Panc1 (cell line): ENCODE measurements at regions not wholly inside any gene's neighbourhood (a gene's known extent, or its start where the extent isn't known, plus 50 kb on each side); places are given as distances from the start of the nearest gene placed in this dataset.

Experiments
- ATAC-seq: fragments of 200-7000 bp; cut with Tn5 transposase; 2 replicates; pipeline ENCODE4 v1.9.1; 2020; ENCODE audit warnings: mild to moderate bottlenecking, moderate library complexity
- BruUV-seq: library from RNA; stranded (reverse); fragments of 400-500 nt; replicated peaks from 2 replicates; lab custom pipeline; 2021; lab: Mats Ljungman, UMichigan
- CTCF ChIA-PET: fragments of 300-600 bp; sonication (Branson Sonifier 250); formaldehyde crosslinking; loops from one replicate; lab custom pipeline; 2022; ENCODE audit warnings: antibody characterized with exemption; lab: Charles Lee
- POLR2A ChIA-PET: fragments of 300-600 bp; sonication (Branson Sonifier 250); formaldehyde crosslinking; loops from one replicate; lab custom pipeline; 2022; ENCODE audit warnings: antibody characterized with exemption; lab: Charles Lee
- DNase-seq: peaks from one replicate; pipeline ENCODE4 v3.0.0-alpha.2; 2010; ENCODE audit warnings: low read depth, low spot score
- H3K27ac ChIP-seq: 2 replicates; pipeline ENCODE4 v1.5.1; 2011; ENCODE audit warnings: mild to moderate bottlenecking, low read length, inconsistent platforms
- H3K27me3 ChIP-seq: fragments of 200-500 bp; sonication (Bioruptor generic); 2 replicates; pipeline ENCODE4 v1.6.0; 2014; ENCODE audit warnings: low read length, inconsistent platforms; ENCODE audit not compliant: control insufficient read depth, insufficient read depth
- H3K36me3 ChIP-seq: fragments of 200-500 bp; sonication (Bioruptor generic); 2 replicates; pipeline ENCODE4 v1.5.1; 2014; ENCODE audit warnings: inconsistent platforms, mild to moderate bottlenecking, low read length, moderate library complexity; ENCODE audit not compliant: control insufficient read depth, insufficient read depth
- H3K4me1 ChIP-seq: 2 replicates; pipeline ENCODE4 v1.5.1; 2011; ENCODE audit warnings: inconsistent platforms, mild to moderate bottlenecking, low read length, moderate library complexity; ENCODE audit not compliant: control insufficient read depth, insufficient read depth
- H3K4me3 ChIP-seq, 2 experiments: 2 replicates each; pipeline ENCODE4 v1.5.1; 2011 to 2012; ENCODE audit warnings: low read depth in 2 of 2, low read length in 2 of 2, mild to moderate bottlenecking in 2 of 2, inconsistent platforms in 1 of 2, moderate library complexity in 1 of 2
- H3K9me3 ChIP-seq: fragments of 200-500 bp; sonication (Bioruptor generic); 2 replicates; pipeline ENCODE4 v1.5.1; 2014; ENCODE audit warnings: low read depth, mild to moderate bottlenecking, inconsistent platforms, low read length, moderate library complexity; ENCODE audit not compliant: control insufficient read depth, insufficient read depth
- CTCF ChIP-seq: fragments of 450-650 bp; IDR thresholded peaks from 2 replicates; pipeline ENCODE4 v1.5.1; 2017; ENCODE audit warnings: mild to moderate bottlenecking
- POLR2AphosphoS5 ChIP-seq: IDR thresholded peaks from 2 replicates; pipeline ENCODE4 v1.6.1; 2012; ENCODE audit warnings: mild to moderate bottlenecking, low read depth, low read length, moderate library complexity
- SIN3A ChIP-seq: IDR thresholded peaks from 2 replicates; pipeline ENCODE4 v1.6.1; 2012; ENCODE audit warnings: low read depth, mild to moderate bottlenecking, low read length, moderate library complexity, borderline replicate concordance; ENCODE audit not compliant: insufficient read depth
- TCF7L2 ChIP-seq: IDR thresholded peaks from 2 replicates; pipeline ENCODE4 v1.6.1; 2011; ENCODE audit warnings: mild to moderate bottlenecking, low read depth, low read length, inconsistent platforms
- in situ Hi-C: cut with HindIII; loops from 2 replicates; pipeline ENCODE4 v1.10.0; 2016; ENCODE audit warnings: low sequenced_read_pairs, low pct_unique_long_range_greater_than_20kb
- intact Hi-C: fragments of 100-400 bp; cut with micrococcal nuclease; formaldehyde crosslinking; loops from one replicate; pipeline ENCODE4 v1.10.0; 2022; ENCODE audit not compliant: unreplicated experiment
- TF ChIP-seq, protein P1 (sequence below), 2 experiments: IDR thresholded peaks; 2 replicates each; pipeline ENCODE4 v1.6.1; 2011 to 2012; ENCODE audit warnings: low read depth in 2 of 2, control low read depth in 1 of 2, low read length in 1 of 2, mild to moderate bottlenecking in 1 of 2, moderate library complexity in 1 of 2; ENCODE audit not compliant: insufficient read depth in 1 of 2

DNA sequence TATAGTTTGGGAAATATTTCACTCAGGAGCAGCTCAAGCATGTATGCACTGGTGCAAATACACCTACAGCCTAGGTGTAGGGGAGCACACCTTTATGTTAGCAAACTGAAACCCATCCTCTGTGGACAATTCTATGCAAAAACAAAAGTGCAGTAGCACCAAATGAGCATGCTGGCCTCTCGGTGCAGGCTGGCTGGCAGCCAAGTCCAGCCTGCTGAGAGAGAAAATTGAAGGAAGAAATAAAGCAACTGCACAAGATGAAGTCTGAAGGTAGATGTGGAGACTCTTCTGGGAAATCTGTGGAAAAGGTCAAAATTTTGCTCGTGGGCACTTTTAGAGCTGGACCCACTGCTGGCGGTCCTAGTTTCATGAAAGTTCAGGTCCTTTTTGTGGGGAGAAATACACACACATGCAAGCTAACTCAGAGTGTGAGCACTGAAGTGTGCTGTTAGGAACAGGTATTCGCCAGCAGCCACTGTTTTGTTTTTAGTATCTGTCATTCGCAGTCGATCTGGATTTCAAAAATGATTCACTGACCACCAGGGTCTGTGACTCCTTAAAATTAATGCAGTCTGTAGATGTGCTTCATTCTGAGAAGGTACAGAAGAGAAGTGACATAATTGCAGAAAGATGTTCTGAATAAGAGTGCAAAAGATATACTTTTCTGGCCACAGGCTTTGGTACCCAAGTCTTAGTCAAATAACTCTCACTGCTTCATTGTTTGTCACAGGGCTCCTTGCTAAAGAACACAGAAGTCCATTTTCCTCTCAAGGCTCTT, 281.7 kb downstream of the PARP8 start:
- Histone ChIP-seq H3K27me3 (peaks cover 7% of the 10 kb centered on the region; the same call in 1 of the 2 replicates), H3K27ac (no peak overlapping the region), H3K4me1 (no peaks in the 10 kb centered on the region), H3K4me3 (no peak overlapping the region), H3K9me3 (no peaks in the 10 kb centered on the region), H3K36me3 (no peaks in the 10 kb centered on the region)
- CTCF ChIA-PET = no interaction called here
- BruUV-seq = no TSS peak
- POLR2A ChIA-PET = no interaction called here
- intact Hi-C loops (no loop called here), in situ Hi-C loops (no loop called here)
- no peak for DNase-seq
- no peak for ATAC-seq
- no peak for TF ChIP-seq SIN3A
- TF ChIP-seq CTCF = no peak
- TF ChIP-seq POLR2AphosphoS5 = no peak
- TF ChIP-seq, protein P1, sequence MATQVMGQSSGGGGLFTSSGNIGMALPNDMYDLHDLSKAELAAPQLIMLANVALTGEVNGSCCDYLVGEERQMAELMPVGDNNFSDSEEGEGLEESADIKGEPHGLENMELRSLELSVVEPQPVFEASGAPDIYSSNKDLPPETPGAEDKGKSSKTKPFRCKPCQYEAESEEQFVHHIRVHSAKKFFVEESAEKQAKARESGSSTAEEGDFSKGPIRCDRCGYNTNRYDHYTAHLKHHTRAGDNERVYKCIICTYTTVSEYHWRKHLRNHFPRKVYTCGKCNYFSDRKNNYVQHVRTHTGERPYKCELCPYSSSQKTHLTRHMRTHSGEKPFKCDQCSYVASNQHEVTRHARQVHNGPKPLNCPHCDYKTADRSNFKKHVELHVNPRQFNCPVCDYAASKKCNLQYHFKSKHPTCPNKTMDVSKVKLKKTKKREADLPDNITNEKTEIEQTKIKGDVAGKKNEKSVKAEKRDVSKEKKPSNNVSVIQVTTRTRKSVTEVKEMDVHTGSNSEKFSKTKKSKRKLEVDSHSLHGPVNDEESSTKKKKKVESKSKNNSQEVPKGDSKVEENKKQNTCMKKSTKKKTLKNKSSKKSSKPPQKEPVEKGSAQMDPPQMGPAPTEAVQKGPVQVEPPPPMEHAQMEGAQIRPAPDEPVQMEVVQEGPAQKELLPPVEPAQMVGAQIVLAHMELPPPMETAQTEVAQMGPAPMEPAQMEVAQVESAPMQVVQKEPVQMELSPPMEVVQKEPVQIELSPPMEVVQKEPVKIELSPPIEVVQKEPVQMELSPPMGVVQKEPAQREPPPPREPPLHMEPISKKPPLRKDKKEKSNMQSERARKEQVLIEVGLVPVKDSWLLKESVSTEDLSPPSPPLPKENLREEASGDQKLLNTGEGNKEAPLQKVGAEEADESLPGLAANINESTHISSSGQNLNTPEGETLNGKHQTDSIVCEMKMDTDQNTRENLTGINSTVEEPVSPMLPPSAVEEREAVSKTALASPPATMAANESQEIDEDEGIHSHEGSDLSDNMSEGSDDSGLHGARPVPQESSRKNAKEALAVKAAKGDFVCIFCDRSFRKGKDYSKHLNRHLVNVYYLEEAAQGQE (IDR thresholded peaks at IDR 0.05; ENCODE audit: insufficient read depth in 1 of 2, low read depth in 2 of 2, low read length in 1 of 2) = no peak
- no peak for TF ChIP-seq TCF7L2

DNA sequence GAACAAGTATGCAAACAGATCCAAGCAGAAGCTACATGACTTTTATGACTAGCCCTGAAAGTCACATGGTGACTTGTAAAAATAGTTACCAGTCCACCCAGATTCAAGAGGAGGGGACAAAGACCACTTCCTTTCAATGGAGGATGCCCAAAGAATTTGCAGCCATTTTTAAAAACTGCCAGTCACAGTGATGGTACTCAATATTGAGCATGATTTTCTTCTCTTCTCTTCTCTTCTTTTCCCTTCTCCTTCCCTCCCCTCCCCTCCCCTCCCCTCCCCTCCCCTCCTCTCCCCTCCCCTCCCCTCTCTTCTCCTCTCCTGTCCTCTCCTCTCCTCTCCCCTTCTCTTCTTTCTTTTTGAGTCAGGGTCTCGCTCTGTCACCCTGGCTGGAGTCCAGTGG, 286.9 kb downstream of the PARP8 start:
- H3K27me3 ChIP-seq = peaks cover 7% of the 10 kb centered on the region; the same call in 1 of the 2 replicates
- H3K27ac ChIP-seq = no peak overlapping the region
- no peak overlapping the region for H3K4me3 ChIP-seq
- in situ Hi-C loops = no loop called here
- DNase-seq (no peak), ATAC-seq (no peak)
- no peaks in the 10 kb centered on the region for H3K4me1 ChIP-seq
- BruUV-seq = no TSS peak
- TF ChIP-seq SIN3A (no peak), POLR2AphosphoS5 (no peak), TCF7L2 (no peak), CTCF (no peak)
- TF ChIP-seq, protein P1 (IDR thresholded peaks at IDR 0.05; ENCODE audit: insufficient read depth in 1 of 2, low read depth in 2 of 2, low read length in 1 of 2) = no peak
- no peaks in the 10 kb centered on the region for H3K36me3 ChIP-seq
- ChIA-PET POLR2A (no interaction called here), CTCF (no interaction called here)
- H3K9me3 ChIP-seq = no peaks in the 10 kb centered on the region
- intact Hi-C loops = no loop called here
